Neuronal stem cell (in vitro differentiated cells): ENCODE measurements at regions not wholly inside any gene's neighbourhood (a gene's known extent, or its start where the extent isn't known, plus 50 kb on each side); places are given as distances from the start of the nearest gene placed in this dataset.

Experiments used
- DNase-seq: peaks from one replicate; pipeline ENCODE4 v3.0.0-alpha.2; 2013; ENCODE audit warnings: low spot score
- H2AFZ ChIP-seq: one replicate; pipeline ENCODE4 v1.6.1; 2013; ENCODE audit warnings: mild to moderate bottlenecking, low read length, inconsistent platforms
- H2AK5ac ChIP-seq: 2 replicates; pipeline ENCODE4 v1.6.1; 2013; ENCODE audit warnings: low read depth, mild to moderate bottlenecking, inconsistent platforms, low read length, moderate library complexity, mixed read lengths
- H2BK120ac ChIP-seq: 2 replicates; pipeline ENCODE4 v1.6.1; 2013; ENCODE audit warnings: low read depth, mild to moderate bottlenecking, inconsistent platforms, low read length, moderate library complexity, mixed read lengths
- H2BK12ac ChIP-seq: one replicate; pipeline ENCODE4 v1.6.1; 2013; ENCODE audit warnings: low read length, inconsistent platforms
- H2BK15ac ChIP-seq: 2 replicates; pipeline ENCODE4 v1.6.1; 2013; ENCODE audit warnings: mild to moderate bottlenecking, low read length, inconsistent platforms, mixed read lengths
- H2BK5ac ChIP-seq: one replicate; pipeline ENCODE4 v1.6.1; 2013; ENCODE audit warnings: inconsistent platforms, mild to moderate bottlenecking, low read length, moderate library complexity
- H3K14ac ChIP-seq: one replicate; pipeline ENCODE4 v1.6.1; 2013; ENCODE audit warnings: low read length, inconsistent platforms
- H3K18ac ChIP-seq: 2 replicates; pipeline ENCODE4 v1.6.1; 2013; ENCODE audit warnings: low read length, inconsistent platforms
- H3K23ac ChIP-seq: 2 replicates; pipeline ENCODE4 v1.6.1; 2013; ENCODE audit warnings: low read depth, mild to moderate bottlenecking, mixed read lengths, low read length, inconsistent platforms; ENCODE audit not compliant: poor library complexity
- H3K27ac ChIP-seq: replicated peaks from 3 replicates; pipeline ENCODE4 v1.5.1; 2013; ENCODE audit warnings: low read length, inconsistent platforms
- H3K27me3 ChIP-seq, 3 experiments: 2 replicates each; pipeline ENCODE4 v1.6.1; 2013; ENCODE audit warnings: low read length in 3 of 3, mild to moderate bottlenecking in 2 of 3, inconsistent platforms in 1 of 3, low read depth in 1 of 3, mixed read lengths in 1 of 3, moderate library complexity in 1 of 3; ENCODE audit not compliant: control insufficient read depth in 3 of 3, insufficient read depth in 3 of 3
- H3K36me3 ChIP-seq, 2 donors: replicated peaks in 1 of 2; 2 replicates each; pipeline ENCODE4 v1.6.1; 2013; ENCODE audit warnings: low read length in 2 of 2; ENCODE audit not compliant: control insufficient read depth in 2 of 2, insufficient read depth in 2 of 2
- H3K4ac ChIP-seq: 2 replicates; pipeline ENCODE4 v1.6.1; 2013; ENCODE audit warnings: inconsistent platforms, mild to moderate bottlenecking, low read length, moderate library complexity
- H3K4me1 ChIP-seq, 2 donors: 1 replicate in 1 of 2; 2 replicates in 1 of 2; pipeline ENCODE4 v1.6.1; 2013; ENCODE audit warnings: low read length in 2 of 2, low read depth in 1 of 2; ENCODE audit not compliant: control insufficient read depth in 2 of 2, insufficient read depth in 1 of 2
- H3K4me2 ChIP-seq: one replicate; pipeline ENCODE4 v1.6.1; 2013; ENCODE audit warnings: mild to moderate bottlenecking, low read length, inconsistent platforms; ENCODE audit not compliant: insufficient read depth, poor library complexity, severe bottlenecking
- H3K4me3 ChIP-seq, 2 donors: 2 replicates each; pipeline ENCODE4 v1.5.1; 2013; ENCODE audit warnings: low read length in 2 of 2, mild to moderate bottlenecking in 2 of 2, inconsistent platforms in 1 of 2, moderate library complexity in 1 of 2
- H3K79me1 ChIP-seq: one replicate; pipeline ENCODE4 v1.6.1; 2013; ENCODE audit warnings: low read depth, mild to moderate bottlenecking, inconsistent platforms, low read length, moderate library complexity
- H3K9ac ChIP-seq: one replicate; pipeline ENCODE4 v1.6.1; 2013; ENCODE audit warnings: mild to moderate bottlenecking, low read depth, low read length, inconsistent platforms; ENCODE audit not compliant: poor library complexity
- H3K9me3 ChIP-seq, 2 donors: replicated peaks in 1 of 2; 2 replicates each; pipeline versions ENCODE3 to v1.6.1; 2013; ENCODE audit warnings: low read length in 2 of 2, mild to moderate bottlenecking in 2 of 2, inconsistent platforms in 1 of 2, low read depth in 1 of 2, mixed read lengths in 1 of 2, moderate library complexity in 1 of 2; ENCODE audit not compliant: control insufficient read depth in 2 of 2, insufficient read depth in 1 of 2
- H4K8ac ChIP-seq: one replicate; pipeline ENCODE4 v1.6.1; 2013; ENCODE audit warnings: low read depth, mild to moderate bottlenecking, inconsistent platforms, low read length, moderate library complexity
- H4K91ac ChIP-seq: one replicate; pipeline ENCODE4 v1.6.1; 2013; ENCODE audit warnings: low read length, low read depth, mild to moderate bottlenecking, inconsistent platforms; ENCODE audit not compliant: poor library complexity
- WGBS, 2 donors: extraction: QIAGEN DNeasy Blood & Tissue Kit; methylation state at CpG; one replicate each; pipeline ENCODE4 v1.1.7; 2013; ENCODE audit warnings: missing lambda C conversion rate in 2 of 2, mixed read lengths in 1 of 2; ENCODE audit not compliant: insufficient read length in 2 of 2, insufficient replicate concordance in 1 of 2; ENCODE audit errors: extremely low coverage in 2 of 2; 5-methylcytosine and 5-hydroxymethylcytosine counted together

GRCh38 chr9:108474356-108474755 is 381.4 kb downstream of the ACTL7B start:
- H3K36me3 ChIP-seq, result no peaks in the 10 kb centered on the region
- no peak overlapping the region for H3K9ac ChIP-seq
- no peak overlapping the region for H4K91ac ChIP-seq
- no peak overlapping the region for H2BK15ac ChIP-seq
- no peak overlapping the region for H3K27ac ChIP-seq
- no peak overlapping the region for H3K23ac ChIP-seq
- H2BK5ac ChIP-seq, result no peak overlapping the region
- no CpG with 5 or more reads among the region's 6 CpGs for WGBS, 2 donors
- H3K4ac ChIP-seq, result no peak overlapping the region
- no peak overlapping the region for H3K18ac ChIP-seq
- H3K4me3 ChIP-seq, result no peak overlapping the region
- H3K4me2 ChIP-seq, result no peak overlapping the region
- H3K14ac ChIP-seq, result no peak overlapping the region
- no peak overlapping the region for H2AK5ac ChIP-seq
- H4K8ac ChIP-seq, result no peak overlapping the region
- no peak overlapping the region for H2AFZ ChIP-seq
- H3K4me1 ChIP-seq, result peaks cover 0 to 8% of the 10 kb centered on the region in 2 donors
- no peak for DNase-seq
- H3K9me3 ChIP-seq, result no peaks in the 10 kb centered on the region
- H2BK12ac ChIP-seq, result no peak overlapping the region
- H3K27me3 ChIP-seq, result no peaks in the 10 kb centered on the region
- H3K79me1 ChIP-seq, result no peaks in the 10 kb centered on the region
- H2BK120ac ChIP-seq, result no peak overlapping the region

DNA sequence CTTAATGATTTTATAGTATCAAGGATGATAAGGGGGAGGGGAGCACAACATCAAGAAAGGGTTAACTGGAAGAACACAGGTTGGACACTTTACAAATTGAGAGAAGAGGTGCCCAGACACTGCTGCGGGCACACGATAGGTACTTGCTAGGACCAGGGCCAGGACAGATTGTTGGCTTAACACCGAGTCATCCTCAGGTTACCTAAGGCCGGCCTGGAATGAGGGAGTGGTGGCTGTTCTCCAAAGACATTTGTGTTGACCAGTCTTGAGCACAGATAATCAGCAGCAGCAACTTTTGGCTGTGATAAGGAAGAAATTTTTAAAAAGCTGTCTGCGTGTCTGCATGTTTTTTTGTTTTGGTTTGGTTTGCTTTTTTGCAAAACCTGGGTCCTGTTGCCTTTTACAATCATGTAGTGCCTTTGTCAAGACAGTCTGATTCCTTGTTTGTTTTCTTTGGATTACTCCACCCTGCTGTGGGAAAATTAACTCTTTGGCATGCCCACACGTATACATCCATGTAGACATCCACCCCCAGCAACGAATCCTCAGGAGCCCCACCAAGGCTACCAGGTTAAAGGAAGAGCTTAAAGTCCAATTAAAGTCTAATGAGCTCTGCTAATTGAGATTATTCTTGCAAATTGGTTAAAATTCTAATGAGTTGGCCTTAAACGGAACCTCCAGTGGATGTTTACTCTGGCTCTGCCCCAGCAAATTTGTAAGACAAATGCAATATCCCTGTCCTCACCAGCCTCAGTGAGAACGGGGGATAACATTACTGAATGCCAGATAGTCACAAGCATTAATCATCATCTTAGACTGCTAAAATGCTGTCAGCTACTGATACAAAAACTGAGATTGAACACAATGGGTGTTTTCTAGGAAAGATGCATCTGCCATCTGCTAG is 382.3 kb downstream of the ACTL7B start:
- no peak for DNase-seq
- Histone ChIP-seq H3K9ac (no peak overlapping the region), H2BK12ac (no peak overlapping the region), H2BK120ac (no peak overlapping the region), H3K4ac (no peak overlapping the region), H3K27me3 (no peaks in the 10 kb centered on the region), H3K4me1 (peaks cover 0 to 8% of the 10 kb centered on the region in 2 donors), H3K18ac (no peak overlapping the region), H2BK15ac (no peak overlapping the region), H3K27ac (no peak overlapping the region), H2BK5ac (no peak overlapping the region), H4K91ac (no peak overlapping the region), H3K14ac (no peak overlapping the region), H3K4me3 (no peak overlapping the region), H3K36me3 (no peaks in the 10 kb centered on the region), H4K8ac (no peak overlapping the region), H3K79me1 (no peaks in the 10 kb centered on the region), H3K23ac (no peak overlapping the region), H2AK5ac (no peak overlapping the region), H2AFZ (no peak overlapping the region), H3K4me2 (no peak overlapping the region), H3K9me3 (no peaks in the 10 kb centered on the region)
- no CpG with 5 or more reads among the region's 9 CpGs for WGBS, 2 donors

DNA sequence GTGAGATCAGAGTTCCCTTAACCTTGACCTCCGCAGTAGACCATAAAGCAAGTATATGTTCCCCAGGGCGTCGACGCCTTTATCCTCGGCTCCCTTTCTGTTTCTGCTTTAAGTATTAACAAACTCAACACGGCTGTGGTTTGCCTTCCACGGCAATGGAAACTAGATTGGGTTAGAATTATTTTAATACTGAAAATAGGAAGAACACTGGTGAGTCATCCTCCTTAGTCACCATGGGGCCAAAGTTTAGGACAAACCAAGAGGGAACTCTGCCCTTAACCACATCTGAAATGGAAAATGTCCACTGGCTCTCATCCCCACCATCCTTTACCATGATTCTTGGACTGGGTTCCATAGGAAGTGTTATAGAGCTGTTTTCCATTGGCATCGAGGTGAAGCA is 386.1 kb downstream of the ACTL7B start:
- Histone ChIP-seq H3K4me3 (no peak overlapping the region), H2BK12ac (no peak overlapping the region), H2AK5ac (no peak overlapping the region), H3K27me3 (no peaks in the 10 kb centered on the region), H4K8ac (no peak overlapping the region), H3K36me3 (no peaks in the 10 kb centered on the region), H3K79me1 (no peaks in the 10 kb centered on the region), H3K14ac (no peak overlapping the region), H2BK120ac (no peak overlapping the region), H4K91ac (no peak overlapping the region), H3K4me1 (peaks cover 0 to 8% of the 10 kb centered on the region in 2 donors), H2BK15ac (no peak overlapping the region), H3K4me2 (no peak overlapping the region), H3K27ac (no peak overlapping the region), H3K18ac (no peak overlapping the region), H3K23ac (no peak overlapping the region), H3K9ac (no peak overlapping the region), H3K9me3 (no peaks in the 10 kb centered on the region), H3K4ac (no peak overlapping the region), H2AFZ (no peak overlapping the region), H2BK5ac (no peak overlapping the region)
- DNase-seq, result no peak
- whole genome bisulfite sequencing, 2 donors, result no CpG with 5 or more reads among the region's 8 CpGs

DNA sequence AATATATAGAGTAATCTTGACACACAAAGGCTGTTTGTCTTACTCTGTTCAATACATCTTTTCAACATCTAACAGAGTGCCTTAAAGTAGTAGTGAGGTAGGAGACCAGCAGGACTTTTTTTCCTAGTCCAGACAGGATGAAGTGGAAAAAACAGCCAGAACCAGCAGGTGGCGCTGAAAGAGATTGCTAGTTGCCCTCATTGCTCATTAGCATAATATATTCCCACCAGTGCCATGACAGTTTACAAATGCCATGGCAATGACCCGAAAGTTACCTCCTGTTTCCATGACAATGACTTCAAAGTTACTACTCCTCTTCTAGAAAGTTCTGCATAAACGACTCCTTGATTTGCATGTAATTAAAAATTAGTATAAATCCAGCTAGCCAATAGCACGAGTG is 387.4 kb downstream of the ACTL7B start:
- H3K36me3 ChIP-seq, result no peaks in the 10 kb centered on the region
- DNase-seq, result no peak
- H2BK5ac ChIP-seq, result no peak overlapping the region
- no peak overlapping the region for H3K23ac ChIP-seq
- H2AFZ ChIP-seq, result no peak overlapping the region
- H3K14ac ChIP-seq, result no peak overlapping the region
- no peak overlapping the region for H2BK120ac ChIP-seq
- H4K91ac ChIP-seq, result no peak overlapping the region
- H3K79me1 ChIP-seq, result no peaks in the 10 kb centered on the region
- H3K27ac ChIP-seq, result no peak overlapping the region
- no peaks in the 10 kb centered on the region for H3K9me3 ChIP-seq
- no peak overlapping the region for H3K18ac ChIP-seq
- H3K4me3 ChIP-seq, result no peak overlapping the region
- H4K8ac ChIP-seq, result no peak overlapping the region
- no peak overlapping the region for H2AK5ac ChIP-seq
- H2BK12ac ChIP-seq, result no peak overlapping the region
- H3K4ac ChIP-seq, result no peak overlapping the region
- peaks cover 0 to 2% (median 0%) of the 10 kb centered on the region in 3 experiments for H3K27me3 ChIP-seq
- no peaks in the 10 kb centered on the region for H3K4me1 ChIP-seq
- H3K4me2 ChIP-seq, result no peak overlapping the region
- no peak overlapping the region for H3K9ac ChIP-seq
- no CpG with 5 or more reads among the region's 4 CpGs for WGBS, 2 donors
- no peak overlapping the region for H2BK15ac ChIP-seq
